ENCODE measurements at regions not wholly inside any gene's neighbourhood (a gene's known extent, or its start where the extent isn't known, plus 50 kb on each side); places are given as distances from the start of the nearest gene placed in this dataset.

GRCh38 chr22:19622061-19622441 is 92.3 kb upstream of the SEPTIN5 start:
- DNase-seq (no peak), ATAC-seq (no peak)
- Mint-ChIP-seq H3K27me3 (ENCODE audit: low read depth) (peaks cover 8% of the 10 kb centered on the region), H3K9me3 (no peaks in the 10 kb centered on the region), H3K4me1 (ENCODE audit: low read depth) (peaks cover 11% of the 10 kb centered on the region), H3K36me3 (ENCODE audit: insufficient read depth) (no peaks in the 10 kb centered on the region), H3K4me3 (no peak overlapping the region)

- DNase-seq = no peak
- Mint-ChIP-seq H3K9me3 (no peaks in the 10 kb centered on the region), H3K4me1 (ENCODE audit: low read depth) (no peaks in the 10 kb centered on the region), H3K4me3 (no peak overlapping the region), H3K36me3 (ENCODE audit: insufficient read depth) (no peaks in the 10 kb centered on the region), H3K27me3 (ENCODE audit: low read depth) (peaks cover 7% of the 10 kb centered on the region)
- ATAC-seq = no peak
Observed at GRCh38 chr22:19625331-19626041, 88.8 kb upstream of the SEPTIN5 start.

- Mint-ChIP-seq H3K27me3 (ENCODE audit: low read depth) (peaks cover 7% of the 10 kb centered on the region), H3K4me3 (no peak overlapping the region), H3K4me1 (ENCODE audit: low read depth) (no peaks in the 10 kb centered on the region), H3K36me3 (ENCODE audit: insufficient read depth) (no peaks in the 10 kb centered on the region), H3K9me3 (no peaks in the 10 kb centered on the region)
- no peak for ATAC-seq
- DNase-seq = no peak
Observed at GRCh38 chr22:19626042-19626587, 88.2 kb upstream of the SEPTIN5 start.

- DNase-seq (no peak), ATAC-seq (no peak)
Observed at GRCh38 chr22:19626666-19627065, 87.6 kb upstream of the SEPTIN5 start.

GRCh38 chr22:19628038-19628776 is 86.1 kb upstream of the SEPTIN5 start:
- ATAC-seq (no peak), DNase-seq (no peak)
- H3K9me3 Mint-ChIP-seq = no peaks in the 10 kb centered on the region
- no peak overlapping the region for H3K4me3 Mint-ChIP-seq
- no peaks in the 10 kb centered on the region for H3K4me1 Mint-ChIP-seq (ENCODE audit: low read depth)
- H3K27me3 Mint-ChIP-seq (ENCODE audit: low read depth) = peaks cover 11% of the 10 kb centered on the region
- H3K36me3 Mint-ChIP-seq (ENCODE audit: insufficient read depth) = no peaks in the 10 kb centered on the region

More at GRCh38 chr22:19626666-19627065, 87.6 kb upstream of the SEPTIN5 start:
- Mint-ChIP-seq H3K9me3 (no peaks in the 10 kb centered on the region), H3K27me3 (ENCODE audit: low read depth) (peaks cover 7% of the 10 kb centered on the region), H3K4me1 (ENCODE audit: low read depth) (no peaks in the 10 kb centered on the region), H3K36me3 (ENCODE audit: insufficient read depth) (no peaks in the 10 kb centered on the region), H3K4me3 (no peak overlapping the region)

GRCh38 chr22:19629331-19629719 is 85.0 kb upstream of the SEPTIN5 start:
- Mint-ChIP-seq H3K36me3 (ENCODE audit: insufficient read depth) (no peaks in the 10 kb centered on the region), H3K4me1 (ENCODE audit: low read depth) (no peaks in the 10 kb centered on the region), H3K27me3 (ENCODE audit: low read depth) (peaks cover 11% of the 10 kb centered on the region), H3K9me3 (no peaks in the 10 kb centered on the region), H3K4me3 (no peak overlapping the region)
- DNase-seq (no peak), ATAC-seq (no peak)

- Mint-ChIP-seq H3K36me3 (ENCODE audit: insufficient read depth) (no peaks in the 10 kb centered on the region), H3K4me1 (ENCODE audit: low read depth) (no peaks in the 10 kb centered on the region), H3K4me3 (no peak overlapping the region), H3K27me3 (ENCODE audit: low read depth) (peaks cover 11% of the 10 kb centered on the region), H3K9me3 (no peaks in the 10 kb centered on the region)
- ATAC-seq (peak; percentile 94 to 97), DNase-seq (peak; percentile 86)
Observed at GRCh38 chr22:19629720-19630419, 84.4 kb upstream of the SEPTIN5 start.

GRCh38 chr22:19630614-19631013 is 83.7 kb upstream of the SEPTIN5 start:
- no peak for DNase-seq
- no peak overlapping the region for H3K4me3 Mint-ChIP-seq
- no peaks in the 10 kb centered on the region for H3K9me3 Mint-ChIP-seq
- no peak for ATAC-seq
- peaks cover 11% of the 10 kb centered on the region for H3K27me3 Mint-ChIP-seq (ENCODE audit: low read depth)
- no peaks in the 10 kb centered on the region for H3K36me3 Mint-ChIP-seq (ENCODE audit: insufficient read depth)
- H3K4me1 Mint-ChIP-seq (ENCODE audit: low read depth) = no peaks in the 10 kb centered on the region

GRCh38 chr22:19631899-19632667 is 82.2 kb upstream of the SEPTIN5 start:
- H3K4me1 Mint-ChIP-seq (ENCODE audit: low read depth) = no peaks in the 10 kb centered on the region
- DNase-seq (no peak), ATAC-seq (no peak)
- no peaks in the 10 kb centered on the region for H3K36me3 Mint-ChIP-seq (ENCODE audit: insufficient read depth)
- no peak overlapping the region for H3K4me3 Mint-ChIP-seq
- no peaks in the 10 kb centered on the region for H3K9me3 Mint-ChIP-seq
- peaks cover 4% of the 10 kb centered on the region for H3K27me3 Mint-ChIP-seq (ENCODE audit: low read depth)

GRCh38 chr22:19632668-19633148 is 81.6 kb upstream of the SEPTIN5 start:
- H3K27me3 Mint-ChIP-seq (ENCODE audit: low read depth) = peaks cover 4% of the 10 kb centered on the region
- H3K9me3 Mint-ChIP-seq = no peaks in the 10 kb centered on the region
- H3K4me3 Mint-ChIP-seq = no peak overlapping the region
- DNase-seq (no peak), ATAC-seq (no peak)
- no peaks in the 10 kb centered on the region for H3K36me3 Mint-ChIP-seq (ENCODE audit: insufficient read depth)
- no peaks in the 10 kb centered on the region for H3K4me1 Mint-ChIP-seq (ENCODE audit: low read depth)

GRCh38 chr22:19634226-19634975 is 79.9 kb upstream of the SEPTIN5 start:
- DNase-seq = no peak
- Mint-ChIP-seq H3K4me1 (ENCODE audit: low read depth) (no peaks in the 10 kb centered on the region), H3K9me3 (no peaks in the 10 kb centered on the region), H3K27me3 (ENCODE audit: low read depth) (peaks cover 4% of the 10 kb centered on the region), H3K36me3 (ENCODE audit: insufficient read depth) (no peaks in the 10 kb centered on the region), H3K4me3 (no peak overlapping the region)
- ATAC-seq = no peak

- ATAC-seq (no peak), DNase-seq (no peak)
- Mint-ChIP-seq H3K4me1 (ENCODE audit: low read depth) (no peaks in the 10 kb centered on the region), H3K27me3 (ENCODE audit: low read depth) (peaks cover 4% of the 10 kb centered on the region), H3K9me3 (no peaks in the 10 kb centered on the region), H3K36me3 (ENCODE audit: insufficient read depth) (no peaks in the 10 kb centered on the region), H3K4me3 (no peak overlapping the region)
Observed at GRCh38 chr22:19635644-19636043, 78.7 kb upstream of the SEPTIN5 start.

- no peak for DNase-seq
- H3K4me3 Mint-ChIP-seq = no peak overlapping the region
- no peaks in the 10 kb centered on the region for H3K4me1 Mint-ChIP-seq (ENCODE audit: low read depth)
- H3K36me3 Mint-ChIP-seq (ENCODE audit: insufficient read depth) = no peaks in the 10 kb centered on the region
- ATAC-seq = no peak
- no peaks in the 10 kb centered on the region for H3K9me3 Mint-ChIP-seq
- H3K27me3 Mint-ChIP-seq (ENCODE audit: low read depth) = peaks cover 6% of the 10 kb centered on the region
Observed at GRCh38 chr22:19636696-19637407, 77.5 kb upstream of the SEPTIN5 start.

Measured in activated T-cell treated with anti-CD3 and anti-CD28 coated beads, Interleukin-2, amount 50 U/mL, for 4 hours (primary cell).